IMR-90 (cell line): ENCODE measurements at regions not wholly inside any gene's neighbourhood (a gene's known extent, or its start where the extent isn't known, plus 50 kb on each side); places are given as distances from the start of the nearest gene placed in this dataset.
A peak's percentile ranks its signal among the peaks of the same experiment; 100 is the strongest.

Experiments used
- BHLHE40 ChIP-seq: fragments of 150-350 bp; IDR thresholded peaks from 2 replicates; pipeline ENCODE4 v1.6.1; 2016; ENCODE audit warnings: mild to moderate bottlenecking, low read depth, low read length
- CEBPB ChIP-seq: IDR thresholded peaks from 2 replicates; pipeline ENCODE4 v1.6.1; 2012; ENCODE audit warnings: low read depth, low read length, improper control_type of control experiment
- CTCF ChIP-seq: conservative IDR thresholded peaks from 2 replicates; pipeline ENCODE4 v1.5.1; 2012; ENCODE audit warnings: mild to moderate bottlenecking, low read depth, low read length, improper control_type of control experiment
- FOS ChIP-seq: fragments of 150-350 bp; IDR thresholded peaks from 2 replicates; pipeline ENCODE4 v1.6.1; 2016; ENCODE audit warnings: low read depth, low read length
- MAFK ChIP-seq: IDR thresholded peaks from 2 replicates; pipeline ENCODE4 v1.6.1; 2012; ENCODE audit warnings: low read depth, low read length, improper control_type of control experiment
- MXI1 ChIP-seq: IDR thresholded peaks from 2 replicates; pipeline ENCODE4 v1.6.1; 2012; ENCODE audit warnings: low read depth, mild to moderate bottlenecking, low read length, moderate library complexity, borderline replicate concordance
- NFE2L2 ChIP-seq: fragments of 150-350 bp; IDR thresholded peaks from 2 replicates; pipeline ENCODE4 v1.6.1; 2016; ENCODE audit warnings: low read depth, mild to moderate bottlenecking, low read length
- POLR2A ChIP-seq: IDR thresholded peaks from 2 replicates; pipeline ENCODE4 v1.6.1; 2012; ENCODE audit warnings: mild to moderate bottlenecking, low read depth, low read length
- RAD21 ChIP-seq: IDR thresholded peaks from 2 replicates; pipeline ENCODE4 v1.6.1; 2012; ENCODE audit warnings: low read length, improper control_type of control experiment
- RCOR1 ChIP-seq: IDR thresholded peaks from 2 replicates; pipeline ENCODE4 v1.6.1; 2012; ENCODE audit warnings: mild to moderate bottlenecking, low read length, improper control_type of control experiment; ENCODE audit not compliant: insufficient replicate concordance
- RFX5 ChIP-seq: IDR thresholded peaks from 2 replicates; pipeline ENCODE4 v1.8.0; 2012; ENCODE audit warnings: low read depth, mild to moderate bottlenecking, low read length, moderate library complexity
- SMC3 ChIP-seq: fragments of 150-350 bp; IDR thresholded peaks from 2 replicates; pipeline ENCODE4 v1.6.1; 2016; ENCODE audit warnings: low read depth, mild to moderate bottlenecking, antibody characterized with exemption, low read length, moderate library complexity
- USF2 ChIP-seq: fragments of 150-350 bp; IDR thresholded peaks from 2 replicates; pipeline ENCODE4 v1.6.1; 2017; ENCODE audit warnings: mild to moderate bottlenecking, antibody characterized with exemption, low read length, low read depth
- TF ChIP-seq, protein P1 (sequence below): fragments of 150-350 bp; IDR thresholded peaks from 2 replicates; pipeline ENCODE4 v1.6.1; 2016; ENCODE audit warnings: low read depth, mild to moderate bottlenecking, low read length, moderate library complexity, borderline replicate concordance

GRCh38 chr17:51467336-51467735 is 207.0 kb downstream of the UTP18 start:
- no peak for TF ChIP-seq CEBPB
- no peak for TF ChIP-seq POLR2A
- no peak for TF ChIP-seq CTCF
- no peak for TF ChIP-seq SMC3
- no peak for TF ChIP-seq MXI1
- TF ChIP-seq RAD21, result no peak
- no peak for TF ChIP-seq BHLHE40
- no peak for TF ChIP-seq USF2
- no peak for TF ChIP-seq MAFK
- TF ChIP-seq FOS, result no peak
- no peak for TF ChIP-seq RCOR1
- TF ChIP-seq NFE2L2, result peak; percentile 31; the same call in 1 of the 2 replicates
- no peak for TF ChIP-seq RFX5
- TF ChIP-seq, protein P1, sequence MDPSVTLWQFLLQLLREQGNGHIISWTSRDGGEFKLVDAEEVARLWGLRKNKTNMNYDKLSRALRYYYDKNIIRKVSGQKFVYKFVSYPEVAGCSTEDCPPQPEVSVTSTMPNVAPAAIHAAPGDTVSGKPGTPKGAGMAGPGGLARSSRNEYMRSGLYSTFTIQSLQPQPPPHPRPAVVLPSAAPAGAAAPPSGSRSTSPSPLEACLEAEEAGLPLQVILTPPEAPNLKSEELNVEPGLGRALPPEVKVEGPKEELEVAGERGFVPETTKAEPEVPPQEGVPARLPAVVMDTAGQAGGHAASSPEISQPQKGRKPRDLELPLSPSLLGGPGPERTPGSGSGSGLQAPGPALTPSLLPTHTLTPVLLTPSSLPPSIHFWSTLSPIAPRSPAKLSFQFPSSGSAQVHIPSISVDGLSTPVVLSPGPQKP, result no peak
